SK-N-SH (cell line): ENCODE measurements at regions not wholly inside any gene's neighbourhood (a gene's known extent, or its start where the extent isn't known, plus 50 kb on each side); places are given as distances from the start of the nearest gene placed in this dataset.

ENCODE experiments used
- CTCF ChIA-PET: fragments of 300-600, 350-600 bp; formaldehyde crosslinking; extraction: SDS; loops from one replicate; lab custom pipeline; 2021; lab: Yijun Ruan, JAX
- POLR2A ChIA-PET: fragments of 350-600 bp; sonication (Branson Sonifier 250); formaldehyde crosslinking; extraction: SDS; loops from one replicate; lab custom pipeline; 2020; ENCODE audit warnings: antibody characterized with exemption, inconsistent platforms; lab: Yijun Ruan, JAX
- DNase-seq: peaks from one replicate; pipeline ENCODE4 v3.0.0; 2012
- H2AFZ ChIP-seq: fragments of 200-600 bp; sonication (generic); 2 replicates; pipeline ENCODE4 v1.8.1; 2016; ENCODE audit warnings: antibody characterized with exemption, mild to moderate bottlenecking, low read depth
- H3F3A ChIP-seq: fragments of 200-600 bp; sonication (generic); replicated peaks from 2 replicates; pipeline ENCODE3; 2016; ENCODE audit warnings: antibody characterized with exemption, mild to moderate bottlenecking; ENCODE audit not compliant: insufficient read depth
- H3K27ac ChIP-seq, 2 experiments: fragments of 200-500 bp in 1 of 2; fragments of 200-600 bp in 1 of 2; sonication (Bioruptor generic) in 1 of 2; sonication (generic), shearing (Covaris generic) in 1 of 2; 2 replicates each; pipeline versions ENCODE4 v1.5.1 to v1.6.1; 2014 to 2016; ENCODE audit warnings: low read depth in 2 of 2, inconsistent platforms in 1 of 2, low read length in 1 of 2, mild to moderate bottlenecking in 1 of 2, mixed read lengths in 1 of 2
- H3K27me3 ChIP-seq: fragments of 200-600 bp; sonication (generic), shearing (Covaris generic); 2 replicates; pipeline ENCODE4 v1.6.1; 2016; ENCODE audit warnings: mixed run types; ENCODE audit not compliant: insufficient read depth
- H3K36me3 ChIP-seq, 2 experiments: fragments of 200-500 bp in 1 of 2; fragments of 200-600 bp in 1 of 2; sonication (Bioruptor generic) in 1 of 2; sonication (generic) in 1 of 2; replicated peaks in 1 of 2; 2 replicates each; pipeline versions ENCODE3 to v1.5.1; 2014 to 2016; ENCODE audit warnings: low read length in 1 of 2, mild to moderate bottlenecking in 1 of 2; ENCODE audit not compliant: insufficient read depth in 2 of 2, control insufficient read depth in 1 of 2
- H3K4me1 ChIP-seq, 2 experiments: fragments of 200-500 bp in 1 of 2; fragments of 200-600 bp in 1 of 2; sonication (Bioruptor generic) in 1 of 2; sonication (generic), shearing (Covaris generic) in 1 of 2; 2 replicates each; pipeline versions ENCODE4 v1.5.1 to v1.6.1; 2014 to 2016; ENCODE audit warnings: low read depth in 1 of 2, low read length in 1 of 2, mixed run types in 1 of 2; ENCODE audit not compliant: insufficient read depth in 2 of 2, control insufficient read depth in 1 of 2
- H3K4me2 ChIP-seq: fragments of 200-600 bp; sonication (generic), shearing (Covaris generic); 2 replicates; pipeline ENCODE4 v1.6.1; 2017; ENCODE audit warnings: mixed run types
- H3K4me3 ChIP-seq, 2 experiments: fragments of 200-500 bp in 1 of 2; fragments of 200-600 bp in 1 of 2; sonication (Bioruptor generic) in 1 of 2; sonication (generic), shearing (Covaris generic) in 1 of 2; 2 replicates each; pipeline versions ENCODE4 v1.5.1 to v1.8.1; 2014 to 2016; ENCODE audit warnings: low read depth in 2 of 2, inconsistent platforms in 1 of 2, low read length in 1 of 2, mild to moderate bottlenecking in 1 of 2, mixed read lengths in 1 of 2, moderate library complexity in 1 of 2
- H3K79me2 ChIP-seq: fragments of 200-600 bp; sonication (generic); 2 replicates; pipeline ENCODE4 v1.8.1; 2017; ENCODE audit warnings: mild to moderate bottlenecking; ENCODE audit not compliant: insufficient read depth
- H3K9ac ChIP-seq: fragments of 200-600 bp; sonication (generic); 2 replicates; pipeline ENCODE4 v1.6.1; 2017; ENCODE audit warnings: mixed run types
- H3K9me2 ChIP-seq: fragments of 200-600 bp; sonication (generic); 2 replicates; pipeline ENCODE4 v1.6.1; 2017; ENCODE audit warnings: mixed run types
- H3K9me3 ChIP-seq: fragments of 200-600 bp; sonication (generic); 2 replicates; pipeline ENCODE4 v1.6.1; 2017; ENCODE audit warnings: mixed run types, mild to moderate bottlenecking, moderate library complexity
- H4K20me1 ChIP-seq: fragments of 200-600 bp; sonication (generic); 2 replicates; pipeline ENCODE4 v1.6.1; 2017; ENCODE audit warnings: mild to moderate bottlenecking, mixed run types; ENCODE audit not compliant: insufficient read depth
- CHD2 ChIP-seq: fragments of 150-350 bp; IDR thresholded peaks from 2 replicates; pipeline ENCODE4 v1.6.1; 2018; ENCODE audit warnings: low read length; ENCODE audit not compliant: partially characterized antibody
- EP300 ChIP-seq, 2 experiments: IDR thresholded peaks; 2 replicates each; pipeline versions ENCODE4 v1.4.0 to v1.6.1; 2012; ENCODE audit warnings: borderline replicate concordance in 1 of 2, low read depth in 1 of 2, low read length in 1 of 2
- EZH2phosphoT487 ChIP-seq: fragments of 200-600 bp; sonication (generic); IDR thresholded peaks from 2 replicates; pipeline ENCODE4 v1.6.1; 2017; ENCODE audit warnings: low read depth, mixed run types, mild to moderate bottlenecking, antibody characterized with exemption, moderate library complexity, borderline replicate concordance
- FOXM1 ChIP-seq: IDR thresholded peaks from 2 replicates; pipeline ENCODE4 v1.4.0; 2012; ENCODE audit warnings: low read depth, mild to moderate bottlenecking
- GABPA ChIP-seq: IDR thresholded peaks from 2 replicates; pipeline ENCODE4 v1.4.0; 2012; ENCODE audit warnings: low read depth, mild to moderate bottlenecking
- MEF2A ChIP-seq: IDR thresholded peaks from 2 replicates; pipeline ENCODE4 v1.4.0; 2012; ENCODE audit warnings: low read depth, borderline replicate concordance
- MXI1 ChIP-seq: IDR thresholded peaks from 2 replicates; pipeline ENCODE4 v1.6.1; 2012; ENCODE audit warnings: mild to moderate bottlenecking, low read depth, low read length, improper control_type of control experiment
- POLR2AphosphoS5 ChIP-seq: IDR thresholded peaks from 2 replicates; pipeline ENCODE4 v1.6.1; 2012; ENCODE audit warnings: low read depth, low read length
- RAD21 ChIP-seq: IDR thresholded peaks from 2 replicates; pipeline ENCODE4 v1.6.1; 2012; ENCODE audit warnings: mild to moderate bottlenecking, low read length
- RFX5 ChIP-seq: IDR thresholded peaks from 2 replicates; pipeline ENCODE4 v1.6.1; 2012; ENCODE audit warnings: mild to moderate bottlenecking, improper control_type of control experiment, low read length
- SIN3A ChIP-seq: IDR thresholded peaks from 2 replicates; pipeline ENCODE4 v1.6.1; 2012; ENCODE audit warnings: low read depth, mild to moderate bottlenecking, low read length, moderate library complexity, borderline replicate concordance
- TAF1 ChIP-seq: IDR thresholded peaks from 2 replicates; pipeline ENCODE4 v1.6.1; 2012; ENCODE audit warnings: low read depth, mild to moderate bottlenecking, low read length, moderate library complexity, borderline replicate concordance
- YY1 ChIP-seq: IDR thresholded peaks from 2 replicates; pipeline ENCODE4 v1.4.0; 2012; ENCODE audit warnings: low read depth, mild to moderate bottlenecking
- WGBS: methylation state at CpG from one replicate; pipeline ENCODE4 v1.1.6; 2017; ENCODE audit warnings: low lambda C conversion rate; 5-methylcytosine and 5-hydroxymethylcytosine counted together
- TF ChIP-seq, protein P1 (sequence below): IDR thresholded peaks from 2 replicates; pipeline ENCODE4 v1.4.0; 2012; ENCODE audit warnings: low read depth, borderline replicate concordance
- TF ChIP-seq, protein P2 (sequence below): IDR thresholded peaks from 2 replicates; pipeline ENCODE4 v1.4.0; 2012; ENCODE audit warnings: low read depth, borderline replicate concordance
- TF ChIP-seq, protein P3 (sequence below): fragments of 150-350 bp; IDR thresholded peaks from 2 replicates; pipeline ENCODE4 v1.6.1; 2016; ENCODE audit warnings: mild to moderate bottlenecking, low read depth, low read length
- TF ChIP-seq, protein P4 (sequence below): IDR thresholded peaks from 2 replicates; pipeline ENCODE4; 2012
- TF ChIP-seq, protein P5 (sequence below): IDR thresholded peaks from 2 replicates; pipeline ENCODE4 v1.6.1; 2012; ENCODE audit warnings: mild to moderate bottlenecking, low read depth, low read length, moderate library complexity

DNA sequence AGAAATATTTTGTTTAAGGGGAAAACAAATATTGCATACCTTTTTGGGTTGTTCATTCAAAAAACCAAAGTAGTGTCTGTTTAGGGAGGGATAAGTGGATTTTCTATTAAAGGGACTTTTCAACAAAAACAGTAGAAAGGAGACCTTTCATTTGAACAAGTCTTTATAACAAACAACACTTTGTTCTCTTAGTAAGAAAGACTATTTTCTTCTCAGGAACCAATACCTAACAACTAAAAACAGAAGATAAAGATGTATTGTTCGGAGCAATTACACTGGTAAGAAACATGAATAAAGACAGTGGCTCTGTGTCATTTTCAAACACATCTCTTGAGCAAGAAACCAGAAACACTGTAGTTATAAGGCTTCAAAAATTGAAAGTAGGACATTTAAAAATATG is 1610.1 kb upstream of the PCDH20 start:
- DNase-seq, result no peak
- ChIA-PET POLR2A (no interaction called here), CTCF (no interaction called here)
- 56% methylated on average over 1 of the region's 1 CpG for WGBS
- no peaks in the 10 kb centered on the region for H4K20me1 ChIP-seq
- H3K9me3 ChIP-seq, result no peaks in the 10 kb centered on the region
- H3K4me2 ChIP-seq, result no peak overlapping the region
- TF ChIP-seq, protein P1, sequence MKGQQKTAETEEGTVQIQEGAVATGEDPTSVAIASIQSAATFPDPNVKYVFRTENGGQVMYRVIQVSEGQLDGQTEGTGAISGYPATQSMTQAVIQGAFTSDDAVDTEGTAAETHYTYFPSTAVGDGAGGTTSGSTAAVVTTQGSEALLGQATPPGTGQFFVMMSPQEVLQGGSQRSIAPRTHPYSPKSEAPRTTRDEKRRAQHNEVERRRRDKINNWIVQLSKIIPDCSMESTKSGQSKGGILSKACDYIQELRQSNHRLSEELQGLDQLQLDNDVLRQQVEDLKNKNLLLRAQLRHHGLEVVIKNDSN, result no peak
- TF ChIP-seq, protein P2, sequence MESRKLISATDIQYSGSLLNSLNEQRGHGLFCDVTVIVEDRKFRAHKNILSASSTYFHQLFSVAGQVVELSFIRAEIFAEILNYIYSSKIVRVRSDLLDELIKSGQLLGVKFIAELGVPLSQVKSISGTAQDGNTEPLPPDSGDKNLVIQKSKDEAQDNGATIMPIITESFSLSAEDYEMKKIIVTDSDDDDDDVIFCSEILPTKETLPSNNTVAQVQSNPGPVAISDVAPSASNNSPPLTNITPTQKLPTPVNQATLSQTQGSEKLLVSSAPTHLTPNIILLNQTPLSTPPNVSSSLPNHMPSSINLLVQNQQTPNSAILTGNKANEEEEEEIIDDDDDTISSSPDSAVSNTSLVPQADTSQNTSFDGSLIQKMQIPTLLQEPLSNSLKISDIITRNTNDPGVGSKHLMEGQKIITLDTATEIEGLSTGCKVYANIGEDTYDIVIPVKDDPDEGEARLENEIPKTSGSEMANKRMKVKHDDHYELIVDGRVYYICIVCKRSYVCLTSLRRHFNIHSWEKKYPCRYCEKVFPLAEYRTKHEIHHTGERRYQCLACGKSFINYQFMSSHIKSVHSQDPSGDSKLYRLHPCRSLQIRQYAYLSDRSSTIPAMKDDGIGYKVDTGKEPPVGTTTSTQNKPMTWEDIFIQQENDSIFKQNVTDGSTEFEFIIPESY, result no peak
- TF ChIP-seq FOXM1, result no peak
- no peak for TF ChIP-seq EP300 (IDR thresholded peaks at IDR 0.05; ENCODE audit: borderline replicate concordance in 1 of 2, low read depth in 1 of 2, low read length in 1 of 2)
- TF ChIP-seq MEF2A, result no peak
- no peak for TF ChIP-seq GABPA
- no peak for TF ChIP-seq YY1
- TF ChIP-seq RAD21, result no peak
- TF ChIP-seq, protein P3, sequence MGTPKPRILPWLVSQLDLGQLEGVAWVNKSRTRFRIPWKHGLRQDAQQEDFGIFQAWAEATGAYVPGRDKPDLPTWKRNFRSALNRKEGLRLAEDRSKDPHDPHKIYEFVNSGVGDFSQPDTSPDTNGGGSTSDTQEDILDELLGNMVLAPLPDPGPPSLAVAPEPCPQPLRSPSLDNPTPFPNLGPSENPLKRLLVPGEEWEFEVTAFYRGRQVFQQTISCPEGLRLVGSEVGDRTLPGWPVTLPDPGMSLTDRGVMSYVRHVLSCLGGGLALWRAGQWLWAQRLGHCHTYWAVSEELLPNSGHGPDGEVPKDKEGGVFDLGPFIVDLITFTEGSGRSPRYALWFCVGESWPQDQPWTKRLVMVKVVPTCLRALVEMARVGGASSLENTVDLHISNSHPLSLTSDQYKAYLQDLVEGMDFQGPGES, result no peak
- TF ChIP-seq RFX5, result no peak
- TF ChIP-seq, protein P4, sequence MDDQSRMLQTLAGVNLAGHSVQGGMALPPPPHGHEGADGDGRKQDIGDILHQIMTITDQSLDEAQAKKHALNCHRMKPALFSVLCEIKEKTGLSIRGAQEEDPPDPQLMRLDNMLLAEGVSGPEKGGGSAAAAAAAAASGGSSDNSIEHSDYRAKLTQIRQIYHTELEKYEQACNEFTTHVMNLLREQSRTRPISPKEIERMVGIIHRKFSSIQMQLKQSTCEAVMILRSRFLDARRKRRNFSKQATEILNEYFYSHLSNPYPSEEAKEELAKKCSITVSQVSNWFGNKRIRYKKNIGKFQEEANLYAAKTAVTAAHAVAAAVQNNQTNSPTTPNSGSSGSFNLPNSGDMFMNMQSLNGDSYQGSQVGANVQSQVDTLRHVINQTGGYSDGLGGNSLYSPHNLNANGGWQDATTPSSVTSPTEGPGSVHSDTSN, result no peak
- TF ChIP-seq CHD2, result no peak
- TF ChIP-seq POLR2AphosphoS5, result no peak
- TF ChIP-seq TAF1, result no peak
- TF ChIP-seq, protein P5, sequence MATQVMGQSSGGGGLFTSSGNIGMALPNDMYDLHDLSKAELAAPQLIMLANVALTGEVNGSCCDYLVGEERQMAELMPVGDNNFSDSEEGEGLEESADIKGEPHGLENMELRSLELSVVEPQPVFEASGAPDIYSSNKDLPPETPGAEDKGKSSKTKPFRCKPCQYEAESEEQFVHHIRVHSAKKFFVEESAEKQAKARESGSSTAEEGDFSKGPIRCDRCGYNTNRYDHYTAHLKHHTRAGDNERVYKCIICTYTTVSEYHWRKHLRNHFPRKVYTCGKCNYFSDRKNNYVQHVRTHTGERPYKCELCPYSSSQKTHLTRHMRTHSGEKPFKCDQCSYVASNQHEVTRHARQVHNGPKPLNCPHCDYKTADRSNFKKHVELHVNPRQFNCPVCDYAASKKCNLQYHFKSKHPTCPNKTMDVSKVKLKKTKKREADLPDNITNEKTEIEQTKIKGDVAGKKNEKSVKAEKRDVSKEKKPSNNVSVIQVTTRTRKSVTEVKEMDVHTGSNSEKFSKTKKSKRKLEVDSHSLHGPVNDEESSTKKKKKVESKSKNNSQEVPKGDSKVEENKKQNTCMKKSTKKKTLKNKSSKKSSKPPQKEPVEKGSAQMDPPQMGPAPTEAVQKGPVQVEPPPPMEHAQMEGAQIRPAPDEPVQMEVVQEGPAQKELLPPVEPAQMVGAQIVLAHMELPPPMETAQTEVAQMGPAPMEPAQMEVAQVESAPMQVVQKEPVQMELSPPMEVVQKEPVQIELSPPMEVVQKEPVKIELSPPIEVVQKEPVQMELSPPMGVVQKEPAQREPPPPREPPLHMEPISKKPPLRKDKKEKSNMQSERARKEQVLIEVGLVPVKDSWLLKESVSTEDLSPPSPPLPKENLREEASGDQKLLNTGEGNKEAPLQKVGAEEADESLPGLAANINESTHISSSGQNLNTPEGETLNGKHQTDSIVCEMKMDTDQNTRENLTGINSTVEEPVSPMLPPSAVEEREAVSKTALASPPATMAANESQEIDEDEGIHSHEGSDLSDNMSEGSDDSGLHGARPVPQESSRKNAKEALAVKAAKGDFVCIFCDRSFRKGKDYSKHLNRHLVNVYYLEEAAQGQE, result no peak
- TF ChIP-seq EZH2phosphoT487, result no peak
- TF ChIP-seq SIN3A, result no peak
- no peak for TF ChIP-seq MXI1
- no peaks in the 10 kb centered on the region for H3K9me2 ChIP-seq
- no peaks in the 10 kb centered on the region for H3K27me3 ChIP-seq
- no peaks in the 10 kb centered on the region for H3K79me2 ChIP-seq
- no peak overlapping the region for H3K9ac ChIP-seq
- H3K27ac ChIP-seq, result no peak overlapping the region
- no peaks in the 10 kb centered on the region for H3K36me3 ChIP-seq
- no peaks in the 10 kb centered on the region for H3F3A ChIP-seq
- H3K4me1 ChIP-seq, result no peaks in the 10 kb centered on the region; a peak in 1 of 4 replicates
- H3K4me3 ChIP-seq, result no peak overlapping the region
- H2AFZ ChIP-seq, result no peak overlapping the region
